HepG2 (cell line): ENCODE measurements at regions not wholly inside any gene's neighbourhood (a gene's known extent, or its start where the extent isn't known, plus 50 kb on each side); places are given as distances from the start of the nearest gene placed in this dataset.

Experiments
- ATAC-seq: fragments of 200-7000 bp; cut with Tn5 transposase; 3 replicates; pipeline ENCODE4 v1.9.1; 2020; ENCODE audit warnings: mild to moderate bottlenecking, moderate library complexity
- BruUV-seq: library from RNA; stranded (reverse); fragments of 400-500 nt; replicated peaks from 2 replicates; lab custom pipeline; 2021; lab: Mats Ljungman, UMichigan
- CTCF ChIA-PET: fragments of 300-600 bp; formaldehyde crosslinking; extraction: SDS; loops from one replicate; lab custom pipeline; 2021; ENCODE audit warnings: low total read pairs, inconsistent platforms, low intra/inter-chr PET ratio; lab: Yijun Ruan, JAX
- POLR2A ChIA-PET: fragments of 350-600 bp; sonication (Branson Sonifier 250); formaldehyde crosslinking; loops from one replicate; lab custom pipeline; 2020; ENCODE audit warnings: antibody characterized with exemption, inconsistent platforms; lab: Yijun Ruan, JAX
- DNase-seq: peaks from one replicate; pipeline ENCODE4 v3.0.0-alpha.2; 2015; ENCODE audit warnings: low spot score
- FAIRE-seq: peaks from 3 replicates; lab custom pipeline; 2011; peaks lifted over from hg19 to GRCh38; lab: Jason Lieb, UNC
- H2AFZ ChIP-seq: one replicate; pipeline ENCODE4 v1.6.1; 2011; ENCODE audit warnings: low read length, inconsistent platforms
- H3K27ac ChIP-seq: fragments of 300-600 bp; 3 replicates; pipeline ENCODE4 v1.8.0; 2011; ENCODE audit warnings: mixed run types, mild to moderate bottlenecking, mixed read lengths, low read length, inconsistent platforms; ENCODE audit not compliant: insufficient read depth; ENCODE audit errors: extremely low read length
- H3K27me3 ChIP-seq, 2 experiments: fragments of 200-600 bp in 1 of 2; 2 replicates in 1 of 2; 3 replicates in 1 of 2; pipeline versions ENCODE4 v1.6.0 to v1.8.0; 2011; ENCODE audit warnings: low read length in 2 of 2, mild to moderate bottlenecking in 2 of 2, moderate library complexity in 2 of 2, inconsistent platforms in 1 of 2; ENCODE audit not compliant: insufficient read depth in 2 of 2, control insufficient read depth in 1 of 2
- H3K36me3 ChIP-seq, 2 experiments: fragments of 200-600 bp in 1 of 2; replicated peaks in 1 of 2; 2 replicates in 1 of 2; 3 replicates in 1 of 2; pipeline versions ENCODE4 v1.5.1 to v1.8.0; 2011; ENCODE audit warnings: low read length in 2 of 2, inconsistent platforms in 1 of 2; ENCODE audit not compliant: insufficient read depth in 2 of 2, control insufficient read depth in 1 of 2
- H3K4me1 ChIP-seq: 2 replicates; pipeline ENCODE4 v1.5.1; 2012; ENCODE audit warnings: low read length, inconsistent platforms; ENCODE audit not compliant: insufficient read depth
- H3K4me2 ChIP-seq: 2 replicates; pipeline ENCODE4 v1.6.0; 2011; ENCODE audit warnings: low read depth, low read length, inconsistent platforms
- H3K4me3 ChIP-seq, 3 experiments: fragments of 200-600 bp in 1 of 3; sonication (generic), shearing (Covaris generic) in 1 of 3; replicated peaks in 1 of 3; 2 replicates each; pipeline ENCODE4 v1.5.1; 2011 to 2016; ENCODE audit warnings: low read length in 3 of 3, inconsistent platforms in 2 of 3, low read depth in 2 of 3, mild to moderate bottlenecking in 2 of 3, control low read depth in 1 of 3, mixed read lengths in 1 of 3; ENCODE audit not compliant: insufficient read depth in 1 of 3
- H3K79me2 ChIP-seq: one replicate; pipeline ENCODE4 v1.6.1; 2011; ENCODE audit warnings: low read length, inconsistent platforms; ENCODE audit not compliant: insufficient read depth
- H3K9ac ChIP-seq: 2 replicates; pipeline ENCODE4 v1.6.0; 2011; ENCODE audit warnings: mild to moderate bottlenecking, low read depth, low read length, inconsistent platforms; ENCODE audit not compliant: insufficient read depth
- H3K9me3 ChIP-seq: 2 replicates; pipeline ENCODE4 v1.5.1; 2012; ENCODE audit warnings: mild to moderate bottlenecking, low read length
- H4K20me1 ChIP-seq: 2 replicates; pipeline ENCODE4 v1.6.0; 2011; ENCODE audit warnings: inconsistent platforms, mild to moderate bottlenecking, low read length, moderate library complexity; ENCODE audit not compliant: insufficient read depth
- ARID2 ChIP-seq: sonication (generic); formaldehyde crosslinking; IDR thresholded peaks from 2 replicates; pipeline ENCODE4 v1.8.1; 2022; ENCODE audit warnings: mild to moderate bottlenecking, missing genetic modification reagents, borderline replicate concordance
- ATF7 ChIP-seq, 2 experiments: fragments of 450-650 bp in 1 of 2; sonication (generic) in 1 of 2; formaldehyde crosslinking in 1 of 2; IDR thresholded peaks; 2 replicates each; pipeline versions ENCODE4 v1.4.0 to v1.6.1; 2016 to 2020; ENCODE audit warnings: antibody characterized with exemption in 1 of 2, mild to moderate bottlenecking in 1 of 2, missing genetic modification reagents in 1 of 2
- GLI4 ChIP-seq: sonication (generic); formaldehyde crosslinking; IDR thresholded peaks from 2 replicates; pipeline ENCODE4 v1.5.1; 2020; ENCODE audit warnings: missing genetic modification reagents, mild to moderate bottlenecking, moderate library complexity, borderline replicate concordance
- HNRNPL ChIP-seq: fragments of 200-400 bp; formaldehyde crosslinking; IDR thresholded peaks from 2 replicates; pipeline ENCODE4 v1.6.1; 2017; ENCODE audit warnings: mild to moderate bottlenecking, low read depth, low read length
- HNRNPUL1 ChIP-seq: fragments of 200-400 bp; formaldehyde crosslinking; IDR thresholded peaks from 2 replicates; pipeline ENCODE4 v1.6.1; 2017; ENCODE audit warnings: low read depth, mild to moderate bottlenecking, low read length, moderate library complexity
- HOXD1 ChIP-seq: sonication (generic); formaldehyde crosslinking; IDR thresholded peaks from 2 replicates; pipeline ENCODE4 v1.5.0; 2020; ENCODE audit warnings: missing genetic modification reagents
- SALL1 ChIP-seq: sonication (generic); formaldehyde crosslinking; IDR thresholded peaks from 2 replicates; pipeline ENCODE4 v1.8.0; 2022; ENCODE audit warnings: mild to moderate bottlenecking, missing genetic modification reagents
- TFDP2 ChIP-seq: sonication (generic); formaldehyde crosslinking; IDR thresholded peaks from 2 replicates; pipeline ENCODE4 v1.4.0; 2020; ENCODE audit warnings: missing genetic modification reagents
- U2AF2 ChIP-seq: fragments of 200-400 bp; formaldehyde crosslinking; IDR thresholded peaks from 2 replicates; pipeline ENCODE4 v1.6.1; 2017; ENCODE audit warnings: low read depth, mild to moderate bottlenecking, low read length
- ZHX1 ChIP-seq: sonication (generic); formaldehyde crosslinking; IDR thresholded peaks from 2 replicates; pipeline ENCODE4 v1.8.1; 2022; ENCODE audit warnings: low read depth, mild to moderate bottlenecking, missing genetic modification reagents
- ZNF275 ChIP-seq: sonication (generic); formaldehyde crosslinking; IDR thresholded peaks from 2 replicates; pipeline ENCODE4 v1.8.0; 2022; ENCODE audit warnings: missing genetic modification reagents, mild to moderate bottlenecking, inconsistent platforms, borderline replicate concordance
- ZNF34 ChIP-seq: sonication (generic); formaldehyde crosslinking; IDR thresholded peaks from 2 replicates; pipeline ENCODE4 v1.4.0; 2020; ENCODE audit warnings: mild to moderate bottlenecking, missing genetic modification reagents, borderline replicate concordance
- ZNF660 ChIP-seq: sonication (generic); formaldehyde crosslinking; IDR thresholded peaks from 2 replicates; pipeline ENCODE4 v1.5.1; 2020; ENCODE audit warnings: mild to moderate bottlenecking, low read depth, missing genetic modification reagents, borderline replicate concordance
- ZNF749 ChIP-seq: sonication (generic); formaldehyde crosslinking; IDR thresholded peaks from 2 replicates; pipeline ENCODE4 v1.8.0; 2022; ENCODE audit warnings: mild to moderate bottlenecking, missing genetic modification reagents, moderate library complexity, borderline replicate concordance
- WGBS: methylation state at CpG from one replicate; pipeline ENCODE4 v1.1.6; 2017; ENCODE audit warnings: low lambda C conversion rate; 5-methylcytosine and 5-hydroxymethylcytosine counted together
- in situ Hi-C: cut with HindIII; loops from 2 replicates; pipeline ENCODE4 v1.10.0; 2017; ENCODE audit warnings: low pct_unique_long_range_greater_than_20kb; ENCODE audit not compliant: extremely low pct_ligation_motif_present
- intact Hi-C: fragments of 100-400 bp; cut with micrococcal nuclease; formaldehyde crosslinking; loops from one replicate; pipeline ENCODE4 v1.10.0; 2022; ENCODE audit not compliant: unreplicated experiment

GRCh38 chr7:106766551-106766950 lies 98.5 kb upstream of the PIK3CG start:
- H3K36me3 ChIP-seq, result no peaks in the 10 kb centered on the region
- no peaks in the 10 kb centered on the region for H3K79me2 ChIP-seq
- FAIRE-seq (no peak), ATAC-seq (no peak), DNase-seq (no peak)
- WGBS, result 2% methylated on average over 2 of the region's 2 CpGs
- ChIA-PET POLR2A (no interaction called here), CTCF (no interaction called here)
- no TSS peak for BruUV-seq
- no peak overlapping the region for H2AFZ ChIP-seq
- H4K20me1 ChIP-seq, result no peaks in the 10 kb centered on the region
- H3K4me2 ChIP-seq, result no peak overlapping the region
- no peaks in the 10 kb centered on the region for H3K9me3 ChIP-seq
- TF ChIP-seq ZNF34 (CRISPR knock-in tag), result no peak
- TF ChIP-seq ZHX1 (CRISPR knock-in tag), result no peak
- peak; percentile 58 for TF ChIP-seq ATF7 (IDR thresholded peaks at IDR 0.05)
- TF ChIP-seq ATF7 (CRISPR knock-in tag; IDR thresholded peaks at IDR 0.05), result no peak
- TF ChIP-seq ARID2, result no peak
- no peak for TF ChIP-seq GLI4 (CRISPR knock-in tag)
- in situ Hi-C loops (no loop called here), intact Hi-C loops (no loop called here)
- H3K27ac ChIP-seq, result no peak overlapping the region
- H3K9ac ChIP-seq, result no peak overlapping the region
- peaks cover 0 to 5% of the 10 kb centered on the region in 2 experiments; a peak in 1 of 5 replicates for H3K27me3 ChIP-seq
- H3K4me1 ChIP-seq, result no peaks in the 10 kb centered on the region
- no peak overlapping the region for H3K4me3 ChIP-seq

GRCh38 chr7:106767078-106767477 lies 98.0 kb upstream of the PIK3CG start:
- Histone ChIP-seq H3K36me3 (no peaks in the 10 kb centered on the region), H3K4me2 (no peak overlapping the region), H3K4me3 (no peak overlapping the region), H3K9ac (no peak overlapping the region), H3K79me2 (no peaks in the 10 kb centered on the region), H3K4me1 (no peaks in the 10 kb centered on the region), H3K27me3 (peaks cover 0 to 5% of the 10 kb centered on the region in 2 experiments; a peak in 1 of 5 replicates), H3K27ac (no peak overlapping the region), H3K9me3 (no peaks in the 10 kb centered on the region), H2AFZ (no peak overlapping the region), H4K20me1 (no peaks in the 10 kb centered on the region)
- WGBS, result 16% methylated on average over 3 of the region's 3 CpGs
- ATAC-seq (no peak), DNase-seq (no peak), FAIRE-seq (no peak)
- CTCF ChIA-PET, result no interaction called here
- BruUV-seq, result no TSS peak
- POLR2A ChIA-PET, result no interaction called here
- in situ Hi-C loops (no loop called here), intact Hi-C loops (no loop called here)
- TF ChIP-seq SALL1 (CRISPR knock-in tag) (no peak), ZNF660 (CRISPR knock-in tag) (no peak), U2AF2 (no peak), HNRNPUL1 (no peak), ZNF275 (no peak), TFDP2 (CRISPR knock-in tag) (no peak), HOXD1 (CRISPR knock-in tag) (no peak), HNRNPL (no peak), ZNF749 (CRISPR knock-in tag) (no peak)
